ENCODE measurements at regions not wholly inside any gene's neighbourhood (a gene's known extent, or its start where the extent isn't known, plus 50 kb on each side); places are given as distances from the start of the nearest gene placed in this dataset.

GRCh38 chr4:7124689-7125442 lies 57.0 kb upstream of the GRPEL1 start:
- no peak for DNase-seq
- Histone ChIP-seq H3K9me2 (replicated peaks; ENCODE audit: insufficient read depth, low read length) (no peaks in the 10 kb centered on the region), H3K4me3 (ENCODE audit: low read length) (no peak overlapping the region), H3K79me2 (ENCODE audit: low read length) (no peaks in the 10 kb centered on the region), H3K36me3 (replicated peaks; ENCODE audit: insufficient read depth, low read length) (no peaks in the 10 kb centered on the region), H3F3A (ENCODE audit: insufficient read depth, low read length) (no peaks in the 10 kb centered on the region), H3K27ac (ENCODE audit: low read length) (no peak overlapping the region), H2AFZ (ENCODE audit: low read length) (no peak overlapping the region), H3K4me2 (ENCODE audit: low read depth, low read length) (no peak overlapping the region), H3K27me3 (replicated peaks; ENCODE audit: insufficient read depth, low read length) (peaks cover 96% of the 10 kb centered on the region), H3K9ac (ENCODE audit: low read length) (no peak overlapping the region), H3K9me3 (replicated peaks; ENCODE audit: insufficient read depth, low read length) (no peaks in the 10 kb centered on the region), H3K4me1 (ENCODE audit: low read length) (no peaks in the 10 kb centered on the region), H4K20me1 (ENCODE audit: insufficient read depth, low read length) (no peaks in the 10 kb centered on the region)
- TF ChIP-seq EZH2 (optimal IDR thresholded peaks at IDR 0.05; ENCODE audit: low read depth, low read length) (no peak), CTCF (IDR thresholded peaks at IDR 0.05; ENCODE audit: low read length) (no peak), EZH2phosphoT487 (IDR thresholded peaks at IDR 0.05; ENCODE audit: low read length) (no peak)

DNA sequence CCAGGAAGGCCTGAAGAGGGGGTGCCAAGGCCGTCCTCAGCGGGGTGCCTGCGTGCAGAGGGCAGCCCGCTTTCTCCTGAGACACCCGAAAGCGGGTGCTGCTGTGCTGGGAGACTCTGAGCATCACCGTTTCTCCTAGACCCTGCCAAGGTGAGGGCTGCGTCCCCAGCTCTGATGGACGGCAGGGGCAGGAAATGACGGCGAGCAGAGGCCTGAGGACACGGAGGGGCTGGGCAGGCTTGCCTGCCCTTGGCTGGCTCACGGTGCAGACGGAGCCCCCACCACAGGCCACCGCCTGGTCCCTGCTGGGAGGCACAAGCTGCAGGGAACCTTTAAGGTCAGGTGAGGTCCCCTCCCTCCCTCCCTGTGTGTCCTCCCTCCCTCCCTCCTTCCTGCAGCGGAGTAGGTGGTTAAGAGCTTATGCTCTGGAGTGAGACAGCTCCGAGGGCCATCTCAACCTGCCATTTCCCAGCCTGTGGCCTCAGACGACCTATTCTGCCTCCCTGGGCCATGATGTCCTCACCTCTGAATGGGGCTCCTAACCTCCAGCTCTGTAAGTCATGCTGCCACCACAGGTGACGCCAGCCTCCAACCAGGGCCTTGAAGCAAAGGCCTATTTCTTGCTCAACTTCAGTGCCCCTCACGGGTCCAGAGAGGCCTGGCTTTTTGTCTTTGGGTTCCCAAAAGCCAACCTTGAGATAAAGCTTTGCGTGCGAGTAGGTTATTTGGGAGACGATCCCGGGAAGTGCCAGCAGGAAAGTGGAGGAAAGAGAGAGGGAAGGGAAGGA lies 54.2 kb upstream of the GRPEL1 start:
- Histone ChIP-seq H3K79me2 (ENCODE audit: low read length) (no peaks in the 10 kb centered on the region), H4K20me1 (ENCODE audit: insufficient read depth, low read length) (no peaks in the 10 kb centered on the region), H3F3A (ENCODE audit: insufficient read depth, low read length) (no peaks in the 10 kb centered on the region), H3K9me2 (replicated peaks; ENCODE audit: insufficient read depth, low read length) (no peaks in the 10 kb centered on the region), H3K27me3 (replicated peaks; ENCODE audit: insufficient read depth, low read length) (peaks cover 88% of the 10 kb centered on the region), H3K9ac (ENCODE audit: low read length) (no peak overlapping the region), H3K9me3 (replicated peaks; ENCODE audit: insufficient read depth, low read length) (no peaks in the 10 kb centered on the region), H3K4me3 (ENCODE audit: low read length) (no peak overlapping the region), H3K4me1 (ENCODE audit: low read length) (no peaks in the 10 kb centered on the region), H3K36me3 (replicated peaks; ENCODE audit: insufficient read depth, low read length) (no peaks in the 10 kb centered on the region), H3K4me2 (ENCODE audit: low read depth, low read length) (no peak overlapping the region), H3K27ac (ENCODE audit: low read length) (no peak overlapping the region), H2AFZ (ENCODE audit: low read length) (no peak overlapping the region)
- no peak for DNase-seq
- TF ChIP-seq EZH2 (optimal IDR thresholded peaks at IDR 0.05; ENCODE audit: low read depth, low read length): no peak

DNA sequence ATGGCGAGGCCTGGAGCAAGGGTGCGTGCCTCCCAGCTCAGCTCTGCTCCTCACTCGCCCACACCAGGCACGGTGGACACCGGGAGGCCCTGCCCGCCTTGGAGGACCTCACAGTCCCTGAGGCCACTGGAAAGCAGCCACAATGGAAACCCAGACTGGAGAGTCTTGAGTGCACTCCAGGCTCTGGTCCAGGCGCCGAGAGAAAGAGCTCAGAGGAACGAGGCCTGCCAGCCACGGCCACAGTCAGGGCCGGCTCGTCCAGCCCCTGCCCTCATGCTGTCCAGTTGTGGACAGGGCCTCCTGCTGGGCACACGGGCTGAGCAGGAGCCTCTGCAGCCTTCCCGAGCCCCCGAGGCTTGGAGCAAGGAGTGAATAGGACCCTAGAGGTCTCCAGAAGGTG lies 53.3 kb upstream of the GRPEL1 start:
- Histone ChIP-seq H3F3A (ENCODE audit: insufficient read depth, low read length) (no peaks in the 10 kb centered on the region), H3K9me2 (replicated peaks; ENCODE audit: insufficient read depth, low read length) (no peaks in the 10 kb centered on the region), H3K9me3 (replicated peaks; ENCODE audit: insufficient read depth, low read length) (no peaks in the 10 kb centered on the region), H3K4me3 (ENCODE audit: low read length) (no peak overlapping the region), H3K36me3 (replicated peaks; ENCODE audit: insufficient read depth, low read length) (no peaks in the 10 kb centered on the region), H3K4me2 (ENCODE audit: low read depth, low read length) (no peak overlapping the region), H3K9ac (ENCODE audit: low read length) (no peak overlapping the region), H3K27ac (ENCODE audit: low read length) (no peak overlapping the region), H3K79me2 (ENCODE audit: low read length) (no peaks in the 10 kb centered on the region), H2AFZ (ENCODE audit: low read length) (no peak overlapping the region), H3K27me3 (replicated peaks; ENCODE audit: insufficient read depth, low read length) (peaks cover 88% of the 10 kb centered on the region), H3K4me1 (ENCODE audit: low read length) (no peaks in the 10 kb centered on the region), H4K20me1 (ENCODE audit: insufficient read depth, low read length) (no peaks in the 10 kb centered on the region)
- DNase-seq: no peak
- no peak for TF ChIP-seq EZH2 (optimal IDR thresholded peaks at IDR 0.05; ENCODE audit: low read depth, low read length)
- no peak for TF ChIP-seq CTCF (IDR thresholded peaks at IDR 0.05; ENCODE audit: low read length)
- no peak for TF ChIP-seq EZH2phosphoT487 (IDR thresholded peaks at IDR 0.05; ENCODE audit: low read length)
